Endothelial cell of umbilical vein (primary cell): ENCODE measurements at regions not wholly inside any gene's neighbourhood (a gene's known extent, or its start where the extent isn't known, plus 50 kb on each side); places are given as distances from the start of the nearest gene placed in this dataset.

Source experiments
- BruUV-seq: library from RNA; stranded (reverse); fragments of 400-500 nt; replicated peaks from 2 replicates; lab custom pipeline; 2021; lab: Mats Ljungman, UMichigan
- CTCF ChIA-PET: fragments of 300-600, 350-600 bp; sonication (Branson Sonifier 250); formaldehyde crosslinking; loops from one replicate; lab custom pipeline; 2021; ENCODE audit warnings: antibody characterized with exemption, inconsistent platforms; lab: Charles Lee
- POLR2A ChIA-PET: fragments of 300-600, 350-600 bp; sonication (Branson Sonifier 250); formaldehyde crosslinking; loops from one replicate; lab custom pipeline; 2021; ENCODE audit warnings: antibody characterized with exemption, inconsistent platforms; lab: Charles Lee
- DNase-seq: peaks from one replicate; pipeline ENCODE4 v3.0.0-alpha.2; 2011; ENCODE audit warnings: low read depth, low spot score
- FAIRE-seq: peaks from 2 replicates; lab custom pipeline; 2011; peaks lifted over from hg19 to GRCh38; lab: Jason Lieb, UNC
- H2AFZ ChIP-seq: 2 replicates; pipeline ENCODE4 v1.6.0; 2012; ENCODE audit warnings: low read depth, low read length, control low read depth, inconsistent platforms
- H3K27ac ChIP-seq: 2 replicates; pipeline ENCODE4 v1.5.1; 2011; ENCODE audit warnings: low read depth, mild to moderate bottlenecking, control low read depth, low read length, moderate library complexity; ENCODE audit not compliant: insufficient read depth
- H3K27me3 ChIP-seq, 2 experiments: 2 replicates each; pipeline versions ENCODE4 v1.6.0 to v1.6.1; 2011; ENCODE audit warnings: low read length in 2 of 2, mixed read lengths in 1 of 2; ENCODE audit not compliant: control insufficient read depth in 2 of 2, insufficient read depth in 2 of 2
- H3K36me3 ChIP-seq, 2 experiments: 2 replicates in 1 of 2; 3 replicates in 1 of 2; pipeline ENCODE4 v1.5.1; 2011; ENCODE audit warnings: low read length in 2 of 2, mild to moderate bottlenecking in 1 of 2, moderate library complexity in 1 of 2; ENCODE audit not compliant: control insufficient read depth in 2 of 2, insufficient read depth in 2 of 2; ENCODE audit errors: extremely low read depth in 1 of 2
- H3K4me1 ChIP-seq: 3 replicates; pipeline ENCODE4 v1.5.1; 2011; ENCODE audit warnings: mild to moderate bottlenecking, low read length; ENCODE audit not compliant: control insufficient read depth, insufficient read depth; ENCODE audit errors: extremely low read depth
- H3K4me2 ChIP-seq: 2 replicates; pipeline ENCODE4 v1.6.1; 2011; ENCODE audit warnings: low read length, control low read depth, mixed read lengths; ENCODE audit not compliant: insufficient read depth
- H3K4me3 ChIP-seq, 3 experiments: fragments of 200-600 bp in 1 of 3; sonication (generic), shearing (Covaris generic) in 1 of 3; replicated peaks in 1 of 3; 2 replicates each; pipeline ENCODE4 v1.5.1; 2011 to 2016; ENCODE audit warnings: control low read depth in 3 of 3, low read length in 3 of 3, mild to moderate bottlenecking in 2 of 3, inconsistent platforms in 1 of 3, low read depth in 1 of 3, moderate library complexity in 1 of 3; ENCODE audit not compliant: insufficient read depth in 1 of 3
- H3K79me2 ChIP-seq: 2 replicates; pipeline ENCODE4 v1.6.0; 2012; ENCODE audit warnings: low read length, inconsistent platforms; ENCODE audit not compliant: control insufficient read depth, insufficient read depth
- H3K9ac ChIP-seq: replicated peaks from 2 replicates; pipeline ENCODE3; 2011; ENCODE audit warnings: low read length, control low read depth; ENCODE audit not compliant: insufficient read depth; ENCODE audit errors: extremely low read depth
- H3K9me1 ChIP-seq: replicated peaks from 3 replicates; pipeline ENCODE4 v1.6.0; 2011; ENCODE audit warnings: mild to moderate bottlenecking, low read length; ENCODE audit not compliant: control insufficient read depth, insufficient read depth; ENCODE audit errors: extremely low read depth
- H3K9me3 ChIP-seq: replicated peaks from 2 replicates; pipeline ENCODE4 v1.5.1; 2012; ENCODE audit warnings: low read length, inconsistent platforms; ENCODE audit not compliant: control insufficient read depth, insufficient read depth
- H4K20me1 ChIP-seq: replicated peaks from 2 replicates; pipeline ENCODE3; 2011; ENCODE audit warnings: mild to moderate bottlenecking, low read length; ENCODE audit not compliant: control insufficient read depth, insufficient read depth; ENCODE audit errors: extremely low read depth
- EZH2 ChIP-seq: IDR thresholded peaks from 2 replicates; pipeline ENCODE4 v1.6.1; 2012; ENCODE audit warnings: borderline replicate concordance, low read depth, mild to moderate bottlenecking, moderate library complexity, low read length, inconsistent platforms; ENCODE audit not compliant: severe bottlenecking
- FOS ChIP-seq: IDR thresholded peaks from 2 replicates; pipeline ENCODE4 v1.6.1; 2011; ENCODE audit warnings: mild to moderate bottlenecking, low read length, moderate library complexity, borderline replicate concordance; ENCODE audit not compliant: insufficient read depth
- GATA2 ChIP-seq: IDR thresholded peaks from 2 replicates; pipeline ENCODE4 v1.7.0; 2011; ENCODE audit warnings: low read depth, mild to moderate bottlenecking, moderate library complexity, mixed read lengths, low read length; ENCODE audit not compliant: insufficient read length, insufficient read depth
- JUN ChIP-seq: IDR thresholded peaks from 2 replicates; pipeline ENCODE4 v1.6.1; 2011; ENCODE audit warnings: borderline replicate concordance, low read depth; ENCODE audit not compliant: insufficient read length, insufficient read depth
- MYC ChIP-seq: IDR thresholded peaks from one replicate; pipeline ENCODE4 v1.6.1; 2011; ENCODE audit warnings: mild to moderate bottlenecking, low read depth, low read length
- POLR2A ChIP-seq: IDR thresholded peaks from 2 replicates; pipeline ENCODE4 v1.6.1; 2012; ENCODE audit warnings: low read depth, mild to moderate bottlenecking, control low read depth, low read length
- POLR2AphosphoS5 ChIP-seq: IDR thresholded peaks from 2 replicates; pipeline ENCODE4 v1.6.1; 2012; ENCODE audit warnings: low read depth, mild to moderate bottlenecking, control low read depth, low read length, moderate library complexity; ENCODE audit not compliant: insufficient read depth
- dilution Hi-C: fragments of 300-500 bp; cut with MboI; formaldehyde crosslinking; loops from one replicate; pipeline ENCODE4 v1.15.0; 2019; ENCODE audit warnings: low sequenced_read_pairs; ENCODE audit not compliant: extremely low pct_ligation_motif_present
- intact Hi-C: fragments of 100-400 bp; cut with micrococcal nuclease; formaldehyde crosslinking; loops from one replicate; pipeline ENCODE4 v1.10.0; 2022
- TF ChIP-seq, protein P1 (sequence below): IDR thresholded peaks from 2 replicates; pipeline ENCODE4 v1.6.1; 2011; ENCODE audit not compliant: insufficient read depth, insufficient read length
- TF ChIP-seq, protein P2 (sequence below), 2 donors: IDR thresholded peaks; 1 replicate in 1 of 2; 2 replicates in 1 of 2; pipeline ENCODE4 v1.5.1; 2011; ENCODE audit warnings: low read length in 2 of 2, mild to moderate bottlenecking in 2 of 2, moderate library complexity in 2 of 2, control low read depth in 1 of 2, inconsistent platforms in 1 of 2, low read depth in 1 of 2; ENCODE audit not compliant: insufficient read depth in 1 of 2; ENCODE audit errors: extremely low read depth in 1 of 2

DNA sequence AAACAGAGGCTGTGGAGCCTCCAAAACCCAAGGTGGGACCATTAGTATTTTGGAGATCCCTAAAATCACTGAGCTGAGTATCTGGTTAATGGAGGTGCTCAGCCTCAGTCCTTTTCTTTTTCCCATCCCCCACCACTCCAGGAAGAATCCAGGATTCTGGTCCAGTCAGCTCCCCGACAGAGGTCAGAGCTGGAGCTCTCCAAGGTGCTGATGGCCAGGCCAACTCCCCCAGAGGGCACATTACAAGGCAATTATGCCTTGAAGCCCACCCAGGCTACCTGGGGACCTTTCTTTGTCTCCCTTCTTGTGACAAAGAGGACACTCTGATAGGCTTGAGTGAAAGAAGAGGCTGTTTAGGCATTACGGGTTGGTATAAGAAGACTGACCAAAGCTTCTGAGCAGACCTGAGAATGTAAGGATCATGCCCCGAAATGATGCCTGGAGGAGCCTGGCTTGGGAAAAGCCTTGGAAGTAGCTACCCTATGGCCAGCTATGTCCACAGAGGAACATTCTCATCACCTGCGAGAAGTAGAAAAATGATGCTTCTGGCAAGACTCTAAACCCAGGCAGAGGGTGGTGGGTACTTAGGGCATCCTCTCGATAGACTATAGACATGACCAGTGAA is 102.5 kb upstream of the LDAH start:
- no peak overlapping the region for H3K4me2 ChIP-seq
- H3K9me1 ChIP-seq, result no peaks in the 10 kb centered on the region
- H3K79me2 ChIP-seq, result no peaks in the 10 kb centered on the region
- no peaks in the 10 kb centered on the region for H4K20me1 ChIP-seq
- H2AFZ ChIP-seq, result no peak overlapping the region
- H3K9me3 ChIP-seq, result no peaks in the 10 kb centered on the region
- FAIRE-seq (no peak), DNase-seq (peak; percentile 12)
- H3K27ac ChIP-seq, result no peak overlapping the region
- dilution Hi-C loops (no loop called here), intact Hi-C loops (no loop called here)
- H3K36me3 ChIP-seq, result no peaks in the 10 kb centered on the region
- H3K27me3 ChIP-seq, result no peaks in the 10 kb centered on the region
- ChIA-PET POLR2A (no interaction called here), CTCF (interaction anchor here (0.9 to 1.5 kb wide), 3 partner anchors 11 to 264 kb away, joined by 3 to 4 read pairs (median 3); no protein-coding TSS in a partner anchor)
- no peak overlapping the region for H3K4me3 ChIP-seq
- no peak overlapping the region for H3K9ac ChIP-seq
- H3K4me1 ChIP-seq, result no peaks in the 10 kb centered on the region
- BruUV-seq, result no TSS peak
- TF ChIP-seq FOS, result no peak
- TF ChIP-seq MYC, result no peak
- TF ChIP-seq GATA2, result no peak
- no peak for TF ChIP-seq POLR2AphosphoS5
- TF ChIP-seq JUN, result no peak
- no peak for TF ChIP-seq EZH2
- TF ChIP-seq, protein P1, sequence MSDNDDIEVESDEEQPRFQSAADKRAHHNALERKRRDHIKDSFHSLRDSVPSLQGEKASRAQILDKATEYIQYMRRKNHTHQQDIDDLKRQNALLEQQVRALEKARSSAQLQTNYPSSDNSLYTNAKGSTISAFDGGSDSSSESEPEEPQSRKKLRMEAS, result no peak
- TF ChIP-seq POLR2A, result no peak
- TF ChIP-seq, protein P2, sequence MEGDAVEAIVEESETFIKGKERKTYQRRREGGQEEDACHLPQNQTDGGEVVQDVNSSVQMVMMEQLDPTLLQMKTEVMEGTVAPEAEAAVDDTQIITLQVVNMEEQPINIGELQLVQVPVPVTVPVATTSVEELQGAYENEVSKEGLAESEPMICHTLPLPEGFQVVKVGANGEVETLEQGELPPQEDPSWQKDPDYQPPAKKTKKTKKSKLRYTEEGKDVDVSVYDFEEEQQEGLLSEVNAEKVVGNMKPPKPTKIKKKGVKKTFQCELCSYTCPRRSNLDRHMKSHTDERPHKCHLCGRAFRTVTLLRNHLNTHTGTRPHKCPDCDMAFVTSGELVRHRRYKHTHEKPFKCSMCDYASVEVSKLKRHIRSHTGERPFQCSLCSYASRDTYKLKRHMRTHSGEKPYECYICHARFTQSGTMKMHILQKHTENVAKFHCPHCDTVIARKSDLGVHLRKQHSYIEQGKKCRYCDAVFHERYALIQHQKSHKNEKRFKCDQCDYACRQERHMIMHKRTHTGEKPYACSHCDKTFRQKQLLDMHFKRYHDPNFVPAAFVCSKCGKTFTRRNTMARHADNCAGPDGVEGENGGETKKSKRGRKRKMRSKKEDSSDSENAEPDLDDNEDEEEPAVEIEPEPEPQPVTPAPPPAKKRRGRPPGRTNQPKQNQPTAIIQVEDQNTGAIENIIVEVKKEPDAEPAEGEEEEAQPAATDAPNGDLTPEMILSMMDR (IDR thresholded peaks at IDR 0.05; ENCODE audit: extremely low read depth in 1 of 2, insufficient read depth in 1 of 2, low read depth in 1 of 2, low read length in 2 of 2), result no peak
